Muscle of leg (tissue), 3 donors: ENCODE measurements at regions not wholly inside any gene's neighbourhood (a gene's known extent, or its start where the extent isn't known, plus 50 kb on each side); places are given as distances from the start of the nearest gene placed in this dataset.

Experiments
- DNase-seq: peaks from one replicate; pipeline ENCODE4 v3.0.0; 2013
- H3K27ac ChIP-seq: one replicate; pipeline ENCODE4 v1.5.1; 2013; ENCODE audit warnings: mild to moderate bottlenecking, low read length, control low read depth
- H3K27me3 ChIP-seq: one replicate; pipeline ENCODE4 v1.6.1; 2013; ENCODE audit warnings: low read length; ENCODE audit not compliant: control insufficient read depth, insufficient read depth
- H3K36me3 ChIP-seq: one replicate; pipeline ENCODE4 v1.6.1; 2013; ENCODE audit warnings: low read length; ENCODE audit not compliant: control insufficient read depth, insufficient read depth
- H3K4me1 ChIP-seq: one replicate; pipeline ENCODE4 v1.6.1; 2013; ENCODE audit warnings: low read length; ENCODE audit not compliant: control insufficient read depth, insufficient read depth
- H3K4me3 ChIP-seq: one replicate; pipeline ENCODE4 v1.5.1; 2013; ENCODE audit warnings: low read length, control low read depth
- H3K9me3 ChIP-seq: replicated peaks from 2 replicates; pipeline ENCODE4 v1.6.1; 2013; ENCODE audit warnings: low read depth, low read length; ENCODE audit not compliant: control insufficient read depth
- WGBS: methylation state at CpG from one replicate; pipeline ENCODE4 v1.1.5; 2013; ENCODE audit warnings: missing lambda C conversion rate; ENCODE audit not compliant: insufficient coverage; 5-methylcytosine and 5-hydroxymethylcytosine counted together

GRCh38 chr4:60081839-60082238 lies 1118.3 kb upstream of the ADGRL3 start:
- Histone ChIP-seq H3K4me1 (no peaks in the 10 kb centered on the region), H3K4me3 (no peak overlapping the region), H3K27me3 (no peaks in the 10 kb centered on the region), H3K36me3 (no peaks in the 10 kb centered on the region), H3K9me3 (peaks cover 9% of the 10 kb centered on the region), H3K27ac (no peak overlapping the region)
- DNase-seq = no peak
- no CpG with 5 or more reads among the region's 2 CpGs for WGBS

- no peaks in the 10 kb centered on the region for H3K4me1 ChIP-seq
- no peak overlapping the region for H3K4me3 ChIP-seq
- no peak for DNase-seq
- no peaks in the 10 kb centered on the region for H3K9me3 ChIP-seq
- WGBS = 69% methylated on average over 3 of the region's 3 CpGs
- H3K36me3 ChIP-seq = no peaks in the 10 kb centered on the region
- no peak overlapping the region for H3K27ac ChIP-seq
- H3K27me3 ChIP-seq = no peaks in the 10 kb centered on the region
Observed at GRCh38 chr4:60088807-60089486, 1111.2 kb upstream of the ADGRL3 start.

GRCh38 chr4:60089546-60090273 lies 1110.4 kb upstream of the ADGRL3 start:
- DNase-seq = no peak
- H3K4me1 ChIP-seq = no peaks in the 10 kb centered on the region
- H3K4me3 ChIP-seq = no peak overlapping the region
- no peaks in the 10 kb centered on the region for H3K9me3 ChIP-seq
- H3K36me3 ChIP-seq = no peaks in the 10 kb centered on the region
- WGBS = no CpG with 5 or more reads among the region's 3 CpGs
- H3K27ac ChIP-seq = no peak overlapping the region
- H3K27me3 ChIP-seq = no peaks in the 10 kb centered on the region

GRCh38 chr4:60096676-60097075 lies 1103.5 kb upstream of the ADGRL3 start:
- no peaks in the 10 kb centered on the region for H3K4me1 ChIP-seq
- H3K4me3 ChIP-seq = no peak overlapping the region
- no CpG with 5 or more reads among the region's 1 CpG for WGBS
- no peaks in the 10 kb centered on the region for H3K9me3 ChIP-seq
- H3K27ac ChIP-seq = no peak overlapping the region
- peak; percentile 8 for DNase-seq
- H3K36me3 ChIP-seq = no peaks in the 10 kb centered on the region
- no peaks in the 10 kb centered on the region for H3K27me3 ChIP-seq

- Histone ChIP-seq H3K27me3 (no peaks in the 10 kb centered on the region), H3K36me3 (no peaks in the 10 kb centered on the region), H3K9me3 (no peaks in the 10 kb centered on the region), H3K4me3 (no peak overlapping the region), H3K27ac (no peak overlapping the region), H3K4me1 (no peaks in the 10 kb centered on the region)
- WGBS = no CpG with 5 or more reads among the region's 3 CpGs
- no peak for DNase-seq
Observed at GRCh38 chr4:60116592-60116991, 1083.5 kb upstream of the ADGRL3 start.

- Histone ChIP-seq H3K4me3 (no peak overlapping the region), H3K4me1 (no peaks in the 10 kb centered on the region), H3K36me3 (no peaks in the 10 kb centered on the region), H3K27me3 (no peaks in the 10 kb centered on the region), H3K9me3 (no peaks in the 10 kb centered on the region), H3K27ac (no peak overlapping the region)
- no peak for DNase-seq
- whole genome bisulfite sequencing = 100% methylated on average over 1 of the region's 3 CpGs
Observed at GRCh38 chr4:60117726-60118323, 1082.3 kb upstream of the ADGRL3 start.

GRCh38 chr4:60122820-60123219 lies 1077.3 kb upstream of the ADGRL3 start:
- no peaks in the 10 kb centered on the region for H3K36me3 ChIP-seq
- DNase-seq = no peak
- H3K27ac ChIP-seq = no peak overlapping the region
- peaks cover 2% of the 10 kb centered on the region for H3K9me3 ChIP-seq
- no CpG with 5 or more reads among the region's 6 CpGs for WGBS
- H3K4me1 ChIP-seq = no peaks in the 10 kb centered on the region
- H3K27me3 ChIP-seq = no peaks in the 10 kb centered on the region
- no peak overlapping the region for H3K4me3 ChIP-seq

- H3K4me1 ChIP-seq = no peaks in the 10 kb centered on the region
- no peaks in the 10 kb centered on the region for H3K9me3 ChIP-seq
- 40% methylated on average over 1 of the region's 4 CpGs for WGBS
- H3K36me3 ChIP-seq = no peaks in the 10 kb centered on the region
- no peak overlapping the region for H3K27ac ChIP-seq
- no peak overlapping the region for H3K4me3 ChIP-seq
- no peaks in the 10 kb centered on the region for H3K27me3 ChIP-seq
- DNase-seq = peak; percentile 61
Observed at GRCh38 chr4:60128888-60129287, 1071.2 kb upstream of the ADGRL3 start.

GRCh38 chr4:60129740-60130139 lies 1070.4 kb upstream of the ADGRL3 start:
- 57% methylated on average over 1 of the region's 1 CpG for WGBS
- no peak for DNase-seq
- H3K36me3 ChIP-seq = no peaks in the 10 kb centered on the region
- no peaks in the 10 kb centered on the region for H3K9me3 ChIP-seq
- no peaks in the 10 kb centered on the region for H3K27me3 ChIP-seq
- H3K4me3 ChIP-seq = no peak overlapping the region
- H3K27ac ChIP-seq = no peak overlapping the region
- H3K4me1 ChIP-seq = no peaks in the 10 kb centered on the region

GRCh38 chr4:60133375-60133774 lies 1066.8 kb upstream of the ADGRL3 start:
- H3K27me3 ChIP-seq = no peaks in the 10 kb centered on the region
- no peak overlapping the region for H3K27ac ChIP-seq
- peak; percentile 4 for DNase-seq
- no peak overlapping the region for H3K4me3 ChIP-seq
- H3K4me1 ChIP-seq = no peaks in the 10 kb centered on the region
- no peaks in the 10 kb centered on the region for H3K36me3 ChIP-seq
- H3K9me3 ChIP-seq = no peaks in the 10 kb centered on the region
- no CpG with 5 or more reads among the region's 1 CpG for WGBS
